NCI-H82 treated with DMSO at 0.1 percent for 48 hours (cell line): ENCODE measurements at regions not wholly inside any gene's neighbourhood (a gene's known extent, or its start where the extent isn't known, plus 50 kb on each side); places are given as distances from the start of the nearest gene placed in this dataset.
"Not testable (repeated sequence)": the region's sequence is repeated elsewhere in the genome, so short reads cannot be mapped to it uniquely, and the experiment has no call there.

Source experiments
- DNase-seq: peaks from one replicate; lab custom pipeline; 2025; ENCODE audit not compliant: unreplicated experiment; lab: John Stamatoyannopoulos, UW

DNA sequence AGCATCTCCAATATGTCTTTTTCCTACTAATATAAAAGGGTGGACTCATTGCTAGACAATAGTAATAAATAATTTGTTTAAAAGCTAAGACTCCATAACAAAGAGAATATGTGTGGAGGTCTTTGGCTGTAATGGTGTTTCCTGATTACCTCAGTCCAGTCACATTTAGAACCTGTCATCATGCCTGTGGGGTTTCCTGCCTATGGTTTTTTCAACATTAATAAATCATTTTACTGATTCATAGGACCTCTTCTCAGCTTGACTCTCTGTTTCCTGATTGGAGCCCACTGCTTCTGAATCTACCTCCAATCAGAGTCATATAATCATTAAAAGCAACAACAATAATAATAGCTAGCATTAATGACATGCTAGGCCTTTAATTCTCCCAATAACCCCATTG, 52.4 kb upstream of the GNAI1 start:
- DNase-seq, result no peak

DNA sequence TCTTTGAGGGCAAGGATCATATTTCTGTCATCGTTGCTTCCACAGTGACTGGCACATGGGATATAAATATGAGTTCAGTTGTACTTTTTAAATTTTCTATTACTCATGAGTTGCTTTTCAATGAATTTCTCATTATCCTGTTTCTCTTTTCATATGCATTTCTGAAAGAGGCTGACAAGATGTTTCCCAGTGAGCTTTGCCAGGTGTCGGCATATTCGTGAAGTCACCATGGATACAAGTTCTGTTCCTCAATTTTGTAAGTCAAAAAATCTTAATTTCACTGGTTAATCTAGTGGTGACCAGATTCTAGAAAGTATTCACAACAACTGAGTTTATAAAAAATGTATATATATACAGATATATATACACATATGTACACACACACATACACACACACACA, 55.7 kb upstream of the GNAI1 start:
- no peak for DNase-seq

DNA sequence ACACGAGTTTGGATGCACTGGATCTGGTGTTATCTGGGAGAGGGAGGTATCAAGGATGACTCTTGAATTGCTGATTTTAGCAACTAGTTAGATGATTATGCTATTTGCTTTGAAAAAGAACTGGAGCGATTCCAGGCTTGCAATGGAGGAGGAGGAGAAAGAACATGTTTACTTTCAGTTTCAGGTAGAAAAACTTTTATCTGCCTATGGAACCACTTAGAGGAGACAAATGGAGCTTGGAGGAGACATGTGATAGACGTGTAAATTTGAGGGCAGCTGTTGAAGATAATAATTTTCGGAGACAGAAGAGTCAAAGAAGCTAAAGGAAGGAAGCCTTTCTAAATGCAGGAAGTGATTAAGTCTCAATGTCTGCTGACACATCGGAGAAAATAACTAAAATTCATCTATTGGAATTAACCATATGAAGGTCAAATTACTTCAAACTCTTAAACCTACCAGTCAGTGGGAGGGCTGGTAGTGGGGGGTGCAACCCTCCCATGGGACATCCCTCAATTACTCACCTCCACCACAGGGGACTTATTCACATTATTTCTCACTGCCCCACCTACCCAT, 56.4 kb upstream of the GNAI1 start:
- no peak for DNase-seq

DNA sequence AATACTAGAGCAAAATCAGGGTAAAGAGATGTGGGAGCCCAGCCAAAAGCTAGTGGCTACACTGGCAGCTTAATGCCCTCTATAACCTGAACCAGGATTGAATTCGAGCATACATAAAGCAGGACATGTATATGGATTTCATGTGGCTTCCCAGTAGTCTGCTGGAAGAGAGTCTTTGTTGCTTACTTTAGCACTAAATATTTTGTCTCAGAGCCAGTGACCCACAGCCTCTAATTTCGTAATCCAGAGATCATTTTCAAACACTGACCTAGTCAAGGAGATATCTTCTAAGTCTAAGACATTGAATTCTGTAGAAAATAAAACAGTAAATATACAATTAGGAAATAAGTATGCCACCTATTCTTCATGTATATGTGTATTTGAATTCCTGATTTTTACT, 64.2 kb upstream of the GNAI1 start:
- DNase-seq, result no peak

DNA sequence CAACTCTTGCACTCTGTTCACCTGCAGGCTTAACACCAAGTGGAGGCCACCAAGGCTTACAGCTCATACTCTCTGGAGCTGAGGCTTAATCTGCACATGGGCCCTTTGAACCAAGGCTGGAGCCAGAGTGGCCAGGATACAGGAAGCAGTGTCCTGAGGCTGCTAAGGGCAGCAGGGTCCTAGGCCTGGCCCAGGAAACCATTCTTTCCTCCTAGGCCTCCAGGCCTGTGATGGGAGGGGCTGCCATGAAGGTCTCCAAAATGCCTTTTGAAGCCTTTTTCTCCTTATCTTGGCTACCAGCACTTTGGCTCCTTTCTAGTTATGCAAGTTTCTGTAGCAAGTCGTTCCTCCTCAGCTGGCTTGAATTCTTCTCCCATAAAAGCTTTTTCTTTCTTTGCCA, 68.0 kb upstream of the GNAI1 start:
- DNase-seq, result no peak

DNA sequence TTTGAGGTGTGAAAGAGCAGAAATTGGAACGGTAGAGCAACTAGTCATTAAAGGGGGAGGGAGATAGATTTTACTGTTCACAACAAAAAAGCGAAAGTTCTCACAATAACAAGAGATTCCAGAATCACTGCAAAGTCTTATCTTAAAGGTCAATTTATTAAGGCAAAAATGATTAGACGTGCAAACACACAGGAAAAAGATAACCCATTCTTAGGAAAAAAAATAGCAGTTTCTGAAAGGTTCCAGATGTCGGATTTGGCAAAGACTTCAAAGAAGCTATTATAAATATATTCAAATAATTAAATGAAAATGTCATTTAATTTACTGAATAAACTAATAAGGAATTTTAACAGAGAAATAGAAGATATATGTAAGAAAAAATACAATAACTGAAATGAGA, 70.8 kb upstream of the GNAI1 start:
- no peak for DNase-seq

DNA sequence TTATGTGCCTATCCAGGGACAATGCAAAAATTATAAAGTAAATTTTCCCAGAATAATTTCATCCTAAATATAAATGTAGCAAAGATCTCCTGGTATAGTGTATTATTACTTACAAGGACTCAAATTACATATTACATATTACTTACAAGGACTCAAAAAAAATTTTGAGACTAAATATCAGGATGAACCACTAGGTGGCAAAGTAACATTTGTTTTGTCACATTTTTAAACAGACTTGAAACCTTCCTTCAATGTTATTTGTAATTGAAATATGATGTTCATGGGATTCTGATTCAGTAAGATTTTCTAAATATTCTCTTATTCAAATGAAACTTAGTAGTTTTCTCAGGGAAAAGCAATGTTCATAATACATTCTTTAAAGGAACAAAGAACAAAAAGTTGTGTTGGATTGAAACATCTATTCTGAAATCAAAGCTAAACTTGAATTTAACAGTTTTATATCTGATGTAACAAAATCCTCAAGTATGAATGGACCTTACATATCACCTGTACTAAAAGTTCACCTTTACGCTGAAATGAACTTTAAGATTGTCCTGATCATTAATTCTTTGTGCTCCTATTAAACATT, 74.3 kb upstream of the GNAI1 start:
- DNase-seq, result no peak

DNA sequence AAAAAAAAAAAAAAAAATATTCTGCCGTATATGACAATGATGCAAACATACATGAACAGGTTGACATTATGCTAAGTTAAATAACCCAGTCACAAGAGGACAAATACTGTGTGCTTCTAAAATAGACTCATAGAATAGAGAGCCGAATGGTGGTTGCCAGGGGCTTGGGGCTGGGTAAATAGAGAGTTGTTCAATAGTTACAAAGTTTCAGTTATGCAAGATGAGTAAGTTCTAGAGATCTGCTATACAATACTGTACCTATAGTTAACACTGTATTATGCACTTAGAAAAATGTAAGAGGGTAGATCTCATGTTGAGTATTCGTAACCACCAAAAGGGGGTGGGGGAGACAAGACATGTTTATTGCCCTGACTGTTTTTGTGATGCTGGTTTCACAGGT, 77.1 kb upstream of the GNAI1 start:
- DNase-seq, result no peak

DNA sequence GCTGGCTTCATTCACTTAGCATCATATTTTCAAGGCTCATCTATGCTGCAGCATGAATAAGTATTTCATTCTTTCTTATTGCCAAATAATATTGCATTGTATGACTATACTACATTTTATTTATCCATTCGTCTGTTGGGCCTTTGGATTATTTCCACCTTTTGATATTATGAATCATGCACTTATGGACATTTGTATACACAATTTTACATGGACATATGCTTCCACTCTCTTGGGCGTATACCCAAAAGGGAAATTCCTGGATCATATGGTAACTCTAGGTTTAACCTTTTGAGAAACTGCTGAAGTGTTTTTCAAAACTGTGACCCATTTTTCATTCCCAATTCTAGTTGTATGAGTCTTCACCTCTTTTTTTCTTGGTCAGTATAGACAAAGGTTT, 80.3 kb upstream of the GNAI1 start:
- no peak for DNase-seq

DNA sequence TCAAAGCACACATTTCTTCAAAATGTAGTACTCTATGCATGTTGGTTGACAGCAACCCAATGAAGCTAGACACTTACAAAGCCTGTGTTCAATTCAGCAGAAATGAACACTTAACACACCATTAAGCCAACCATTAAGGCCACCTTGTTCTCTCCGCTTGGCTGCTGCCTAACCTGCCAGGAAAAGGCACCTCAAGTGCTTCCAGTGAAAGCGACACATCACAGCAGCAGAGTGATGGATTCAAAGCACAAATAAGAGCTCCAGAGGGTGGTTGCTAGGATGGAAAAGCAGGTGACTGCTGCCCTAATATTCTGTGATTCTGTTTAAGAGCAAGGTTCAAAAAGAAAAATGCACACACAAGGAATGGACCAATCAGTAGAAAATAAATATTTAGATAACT, 81.5 kb upstream of the GNAI1 start:
- no peak for DNase-seq

DNA sequence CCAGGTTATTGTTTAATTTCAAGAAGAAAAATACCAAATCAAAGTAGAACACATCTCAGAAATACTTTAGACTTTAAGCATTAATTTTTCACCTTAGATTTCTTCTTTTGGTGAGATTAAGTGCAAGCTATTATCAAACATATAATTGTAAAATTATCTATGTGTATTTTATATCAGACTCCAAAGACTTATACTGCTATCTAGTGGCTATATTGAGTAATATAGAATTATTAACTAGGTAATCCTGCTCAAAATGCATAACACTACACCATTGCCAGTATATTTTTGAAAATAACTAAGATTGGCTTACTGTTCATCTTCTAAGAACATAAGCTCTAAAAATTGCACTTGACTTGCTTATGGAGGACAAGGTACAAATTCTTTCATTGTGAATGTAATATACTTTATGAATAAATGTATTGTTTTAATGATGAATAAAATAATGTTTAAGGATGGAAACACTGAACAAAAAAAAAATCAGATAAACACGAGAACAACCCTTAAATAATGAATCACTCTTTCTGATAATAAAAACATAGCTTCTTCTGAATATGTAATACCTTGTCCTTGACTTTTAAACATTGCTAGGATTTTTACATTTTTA, 86.7 kb upstream of the GNAI1 start:
- no peak for DNase-seq

DNA sequence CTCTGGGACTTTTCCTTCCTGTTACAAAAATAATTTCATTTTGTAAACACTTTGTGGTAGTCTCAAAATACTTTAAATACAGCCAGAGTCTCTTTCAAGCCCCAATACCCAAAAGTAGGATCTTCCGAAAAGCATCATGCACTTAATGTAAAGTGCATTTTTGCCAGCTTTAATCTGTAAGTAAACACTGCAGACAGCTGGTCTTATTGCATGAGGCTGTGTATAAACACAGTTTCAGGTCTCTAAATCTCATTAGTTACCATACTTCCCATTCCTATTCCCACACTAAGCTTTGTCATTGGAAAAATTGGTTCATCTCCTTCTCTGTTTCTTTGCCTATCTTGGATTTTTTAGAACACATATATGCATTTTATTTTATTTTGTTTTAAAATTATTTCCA, 87.6 kb upstream of the GNAI1 start:
- peak; percentile 68 for DNase-seq

DNA sequence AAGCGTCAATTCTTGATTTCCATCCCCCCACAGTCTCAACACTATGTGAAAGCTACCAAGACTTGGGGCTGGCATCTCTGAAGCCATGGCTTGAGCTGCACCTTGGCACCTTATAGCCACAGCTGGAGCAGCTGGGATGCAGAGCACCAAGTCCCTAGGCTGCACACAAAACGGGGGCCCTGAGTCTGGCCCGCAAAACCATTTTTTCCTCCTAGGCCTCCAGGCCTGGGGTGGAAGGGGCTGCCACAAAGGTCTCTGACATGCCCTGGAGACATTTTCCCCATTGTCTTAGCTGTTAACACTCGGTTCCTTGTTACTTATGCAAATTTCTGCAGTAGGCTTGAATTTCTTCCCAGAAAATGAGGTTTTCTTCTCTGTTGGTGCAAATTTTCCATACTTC, 89.8 kb upstream of the GNAI1 start:
- no peak for DNase-seq

DNA sequence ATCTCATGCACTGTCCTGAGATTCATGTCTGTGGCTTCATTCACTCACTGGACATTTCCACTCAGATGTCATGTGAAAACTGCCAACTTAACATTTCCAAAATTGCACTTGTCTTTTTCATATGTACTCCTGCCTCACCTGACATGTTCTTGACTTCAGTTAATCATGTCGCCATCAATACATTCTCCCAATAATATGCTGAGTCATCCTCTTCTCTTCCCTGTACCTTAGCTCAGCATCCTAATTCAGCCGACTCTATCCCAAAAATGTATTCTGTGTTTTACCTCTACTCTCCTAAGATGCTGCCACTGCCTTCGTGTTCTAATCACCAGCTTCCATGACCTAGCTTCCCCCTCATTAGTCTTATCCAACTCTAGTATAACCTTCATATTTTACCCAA, 93.9 kb upstream of the GNAI1 start:
- no peak for DNase-seq

DNA sequence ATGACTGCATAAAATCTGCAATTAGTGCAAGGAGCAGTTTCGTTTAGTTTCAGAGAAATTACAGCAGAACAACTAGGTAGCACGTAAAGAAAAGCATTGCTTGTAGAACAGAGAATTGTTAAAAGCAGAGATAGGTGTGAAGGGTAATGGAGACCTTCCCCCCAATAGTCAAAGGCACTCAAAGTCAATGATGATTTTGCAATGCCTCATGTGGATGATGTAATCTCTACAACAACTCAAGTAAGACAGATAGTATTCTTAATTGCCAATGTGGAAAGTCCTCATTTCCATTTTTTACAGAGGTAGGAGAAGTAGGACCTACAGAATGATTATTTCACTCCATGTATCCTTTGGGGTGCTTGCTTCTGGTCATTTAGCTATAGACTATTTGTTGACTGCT, 94.3 kb upstream of the GNAI1 start:
- no peak for DNase-seq

DNA sequence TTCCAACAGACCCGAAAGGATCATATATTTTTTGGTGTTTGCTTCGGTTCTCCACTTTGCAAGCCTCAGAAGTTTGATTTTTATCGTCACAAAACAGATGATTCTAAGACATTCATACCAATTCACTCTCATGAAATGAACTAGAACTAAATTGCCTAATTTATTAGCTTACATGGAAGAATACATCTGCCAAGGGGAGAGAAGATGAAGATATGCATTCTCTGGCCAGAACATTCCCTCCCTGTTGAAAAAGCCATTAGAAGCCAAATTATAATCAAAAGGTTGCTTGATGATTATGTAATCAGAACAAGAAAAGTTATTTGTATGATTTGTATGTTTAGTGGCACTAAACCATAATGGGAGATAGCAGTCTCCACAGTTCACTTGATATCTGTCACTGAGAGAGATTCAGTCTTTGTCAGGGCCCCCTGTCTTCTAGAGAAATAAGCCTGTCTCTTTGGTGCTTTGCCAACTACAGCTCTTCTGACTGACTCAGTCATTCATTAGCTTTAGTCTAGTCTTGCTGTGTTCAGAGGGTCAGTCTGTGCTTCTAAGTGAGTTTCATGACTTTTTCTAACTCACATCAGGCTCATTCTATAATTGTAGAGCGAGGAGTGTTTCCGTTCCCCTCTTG, 95.3 kb upstream of the GNAI1 start:
- DNase-seq, result peak; percentile 10

DNA sequence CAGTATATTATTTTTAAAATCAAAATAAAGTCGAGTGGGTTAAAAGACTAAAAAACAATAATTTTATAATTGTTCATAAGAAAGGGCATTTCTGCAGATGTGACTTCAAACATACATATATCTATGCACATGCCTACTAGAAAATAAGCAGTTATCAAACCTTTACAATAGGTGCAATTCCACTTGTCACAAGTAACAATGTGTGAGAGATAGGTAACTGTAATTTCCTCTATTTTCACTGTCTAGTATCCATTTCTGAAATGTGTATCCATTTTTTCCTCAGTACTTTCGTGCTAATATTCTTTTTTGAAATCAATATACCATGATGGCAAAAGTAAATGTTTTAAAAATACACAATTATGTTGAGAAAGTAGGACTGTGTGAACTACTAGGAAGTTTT, 96.9 kb upstream of the GNAI1 start:
- DNase-seq, result no peak

DNA sequence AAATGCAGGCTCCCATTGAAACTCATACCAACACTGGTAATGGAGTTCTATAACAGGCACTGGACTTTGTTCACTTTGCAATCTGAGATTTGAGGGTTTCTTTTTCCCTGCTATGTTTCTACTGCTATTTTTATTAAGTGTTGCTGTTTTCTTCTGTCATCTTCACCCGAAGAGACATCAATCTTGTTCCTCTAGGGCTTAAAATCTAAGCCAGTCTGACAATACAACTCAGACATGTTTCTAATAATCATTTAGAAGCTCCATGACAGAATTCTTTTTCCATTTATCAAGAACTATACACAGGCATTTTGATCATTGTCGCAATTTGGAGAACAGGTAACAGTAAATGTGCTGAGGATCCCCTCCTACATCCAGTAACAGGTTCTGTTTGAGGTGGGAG, 98.5 kb upstream of the GNAI1 start:
- DNase-seq, result no peak

DNA sequence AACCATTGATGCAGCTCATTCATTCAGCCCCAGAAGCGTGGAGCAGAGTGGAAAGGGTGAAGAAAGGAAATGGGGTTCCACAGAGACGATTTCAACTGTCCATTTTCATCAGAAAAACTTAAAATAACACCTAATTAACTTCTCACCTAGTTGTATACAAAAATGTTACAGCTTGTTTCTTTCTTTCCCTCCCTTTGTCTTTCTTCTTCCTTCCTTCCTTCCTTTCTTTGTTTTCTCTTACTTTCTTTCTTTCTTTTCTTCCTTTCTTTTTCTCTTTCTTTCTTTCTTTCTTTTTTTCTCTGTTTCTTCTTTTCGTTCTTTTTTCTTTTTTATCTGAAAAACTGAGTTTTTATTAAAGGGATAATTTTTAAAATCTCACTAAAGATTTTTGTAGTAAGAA, 105.9 kb upstream of the GNAI1 start:
- no peak for DNase-seq

DNA sequence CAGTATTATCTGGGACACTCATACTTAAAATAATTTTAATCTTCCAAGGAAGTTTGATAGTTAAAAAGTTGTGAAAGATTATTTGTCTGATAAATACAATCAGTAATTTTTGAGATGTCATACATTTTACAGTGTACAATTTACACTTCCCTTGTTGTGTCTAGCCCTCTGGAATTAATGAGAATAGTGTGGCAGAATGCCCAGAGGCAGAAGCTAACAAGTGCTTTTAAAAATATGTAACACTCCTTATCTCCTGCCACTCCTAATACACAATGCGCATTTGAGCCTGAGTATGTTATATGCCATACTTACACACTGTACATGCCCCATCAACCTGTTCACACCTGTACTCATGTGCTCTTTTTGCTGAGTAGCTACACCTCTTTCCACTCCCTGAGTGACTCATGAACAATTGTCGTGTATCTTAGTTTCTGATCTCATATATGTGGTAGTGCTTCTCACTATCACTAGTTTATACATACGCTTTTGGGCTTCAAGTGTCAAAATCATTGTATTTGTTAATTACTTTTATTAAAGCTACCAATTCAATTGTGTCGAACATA, 106.9 kb upstream of the GNAI1 start:
- no peak for DNase-seq

DNA sequence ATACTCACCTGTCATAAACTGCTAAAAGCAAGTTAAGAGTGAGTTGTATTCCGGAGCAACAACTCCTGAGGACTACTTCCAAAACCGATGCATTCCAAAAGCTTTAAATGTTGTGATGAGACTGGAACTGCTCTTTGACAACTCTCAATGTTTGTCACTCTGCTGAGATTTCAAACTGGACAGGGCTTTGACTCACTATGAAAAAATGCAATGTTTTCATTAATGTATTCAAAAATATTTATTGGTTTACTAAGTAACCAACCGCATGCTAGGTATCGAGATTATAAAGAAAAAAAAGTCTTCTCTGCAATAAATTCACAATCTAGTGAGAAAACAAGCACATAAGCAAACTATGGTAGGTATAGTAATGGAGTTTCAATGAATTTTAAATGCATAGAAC, 107.9 kb upstream of the GNAI1 start:
- no peak for DNase-seq

DNA sequence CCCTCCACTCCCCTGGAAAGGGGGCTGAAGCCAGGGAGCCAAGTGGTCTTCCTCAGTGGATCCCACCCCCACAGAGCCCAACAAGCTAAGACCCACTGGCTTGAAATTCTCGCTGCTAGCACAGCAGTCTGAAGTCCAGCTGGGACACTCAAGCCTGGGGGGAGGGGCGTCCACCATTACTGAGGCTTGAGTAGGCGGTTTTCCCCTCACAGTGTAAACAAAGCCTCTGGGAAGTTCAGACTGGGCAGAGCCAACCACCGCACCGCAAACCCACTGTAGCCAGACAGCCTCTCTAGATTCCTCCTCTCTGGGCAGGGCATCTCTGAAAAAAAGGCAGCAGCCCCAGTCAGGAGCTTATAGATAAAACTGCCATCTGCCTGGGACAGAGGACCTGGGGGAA, 114.4 kb upstream of the GNAI1 start:
- DNase-seq, result not testable (repeated sequence)
